H1 (cell line): ENCODE measurements at regions not wholly inside any gene's neighbourhood (a gene's known extent, or its start where the extent isn't known, plus 50 kb on each side); places are given as distances from the start of the nearest gene placed in this dataset.

Experiments
- CTCF ChIA-PET: fragments of 300-600 bp; sonication (Branson Sonifier 250); formaldehyde crosslinking; loops from one replicate; lab custom pipeline; 2021; ENCODE audit not compliant: partially characterized antibody; lab: Charles Lee
- POLR2A ChIA-PET: fragments of 300-600 bp; sonication (Branson Sonifier 250); formaldehyde crosslinking; loops from one replicate; lab custom pipeline; 2021; ENCODE audit warnings: inconsistent platforms; ENCODE audit not compliant: partially characterized antibody; lab: Charles Lee
- DNase-seq, 2 experiments: peaks; one replicate each; pipeline versions ENCODE4 v3.0.0 to v3.0.0-alpha.2; 2010 to 2022; ENCODE audit warnings: low spot score in 2 of 2, low read depth in 1 of 2, mixed read lengths in 1 of 2
- FAIRE-seq: peaks from 2 replicates; lab custom pipeline; 2011; peaks lifted over from hg19 to GRCh38; lab: Jason Lieb, UNC
- H2AFZ ChIP-seq: 2 replicates; pipeline ENCODE4 v1.8.1; 2012; ENCODE audit warnings: low read length, inconsistent platforms
- H2AK5ac ChIP-seq: 2 replicates; pipeline ENCODE4 v1.6.1; 2013; ENCODE audit warnings: low read depth, low read length
- H2BK120ac ChIP-seq: replicated peaks from 2 replicates; pipeline ENCODE3; 2013; ENCODE audit warnings: low read depth, low read length, inconsistent platforms
- H2BK12ac ChIP-seq: 2 replicates; pipeline ENCODE4 v1.6.1; 2013; ENCODE audit warnings: low read depth, low read length
- H2BK15ac ChIP-seq: 2 replicates; pipeline ENCODE4 v1.6.1; 2013; ENCODE audit warnings: low read length
- H2BK20ac ChIP-seq: 2 replicates; pipeline ENCODE4 v1.6.1; 2013; ENCODE audit warnings: low read length
- H2BK5ac ChIP-seq: 2 replicates; pipeline ENCODE4 v1.6.1; 2013; ENCODE audit warnings: low read depth, low read length
- H3K14ac ChIP-seq: 2 replicates; pipeline ENCODE4 v1.6.1; 2013; ENCODE audit warnings: inconsistent platforms; ENCODE audit not compliant: insufficient read length
- H3K18ac ChIP-seq: 2 replicates; pipeline ENCODE4 v1.6.1; 2013; ENCODE audit warnings: low read length; ENCODE audit errors: extremely low read depth
- H3K23ac ChIP-seq: 2 replicates; pipeline ENCODE4 v1.6.1; 2013; ENCODE audit warnings: inconsistent platforms; ENCODE audit not compliant: insufficient read length
- H3K23me2 ChIP-seq: 2 replicates; pipeline ENCODE4 v1.6.1; 2013; ENCODE audit warnings: low read depth, low read length
- H3K27ac ChIP-seq: 2 replicates; pipeline ENCODE4 v1.6.1; 2011; ENCODE audit warnings: low read depth, low read length, inconsistent platforms
- H3K27me3 ChIP-seq, 4 experiments: replicated peaks in 1 of 4; 1 replicate in 1 of 4; 2 replicates in 3 of 4; pipeline versions ENCODE4 v1.6.1 to v1.8.1; 2011 to 2013; ENCODE audit warnings: low read length in 3 of 4, mild to moderate bottlenecking in 3 of 4, inconsistent platforms in 2 of 4, mixed read lengths in 2 of 4, moderate library complexity in 1 of 4; ENCODE audit not compliant: control insufficient read depth in 3 of 4, insufficient read depth in 3 of 4; ENCODE audit errors: extremely low read depth in 1 of 4
- H3K36me3 ChIP-seq, 4 experiments: 2 replicates each; pipeline versions ENCODE4 v1.6.1 to v1.8.1; 2011 to 2013; ENCODE audit warnings: mild to moderate bottlenecking in 4 of 4, low read length in 3 of 4, moderate library complexity in 2 of 4, control low read depth in 1 of 4, inconsistent platforms in 1 of 4; ENCODE audit not compliant: insufficient read depth in 4 of 4, control insufficient read depth in 2 of 4
- H3K4ac ChIP-seq: replicated peaks from 2 replicates; pipeline ENCODE3; 2013; ENCODE audit warnings: low read length, low read depth, mixed read lengths, inconsistent platforms; ENCODE audit not compliant: insufficient read length
- H3K4me1 ChIP-seq, 4 experiments: replicated peaks in 1 of 4; 1 replicate in 1 of 4; 2 replicates in 3 of 4; pipeline versions ENCODE4 v1.6.1 to v1.8.1; 2011 to 2013; ENCODE audit warnings: low read length in 3 of 4, inconsistent platforms in 2 of 4, mixed read lengths in 1 of 4; ENCODE audit not compliant: insufficient read depth in 4 of 4, control insufficient read depth in 3 of 4
- H3K4me2 ChIP-seq, 2 experiments: 2 replicates each; pipeline versions ENCODE4 v1.6.1 to v1.8.1; 2011 to 2013; ENCODE audit warnings: low read depth in 2 of 2, low read length in 2 of 2, control low read depth in 1 of 2, inconsistent platforms in 1 of 2, mild to moderate bottlenecking in 1 of 2; ENCODE audit not compliant: insufficient read depth in 1 of 2
- H3K4me3 ChIP-seq, 4 experiments: fragments of 200-600, 300-600 bp in 1 of 4; sonication (generic), shearing (Covaris generic), sonication (Bioruptor Twin) in 1 of 4; 2 replicates each; pipeline versions ENCODE4 v1.5.1 to v1.8.1; 2011 to 2016; ENCODE audit warnings: low read length in 4 of 4, low read depth in 3 of 4, control low read depth in 2 of 4, inconsistent platforms in 2 of 4, mild to moderate bottlenecking in 2 of 4, mixed read lengths in 1 of 4, moderate library complexity in 1 of 4; ENCODE audit not compliant: insufficient read depth in 2 of 4; ENCODE audit errors: extremely low read depth in 1 of 4
- H3K56ac ChIP-seq: replicated peaks from 2 replicates; pipeline ENCODE3; 2013; ENCODE audit warnings: low read depth, mild to moderate bottlenecking, mixed read lengths, low read length, inconsistent platforms; ENCODE audit not compliant: insufficient read length
- H3K79me1 ChIP-seq: 2 replicates; pipeline ENCODE4 v1.6.1; 2013; ENCODE audit warnings: low read depth, low read length, control low read depth
- H3K79me2 ChIP-seq, 2 experiments: 2 replicates each; pipeline versions ENCODE4 v1.6.1 to v1.8.1; 2012 to 2013; ENCODE audit warnings: low read length in 2 of 2, mild to moderate bottlenecking in 2 of 2, inconsistent platforms in 1 of 2; ENCODE audit not compliant: insufficient read depth in 2 of 2, control insufficient read depth in 1 of 2
- H3K9ac ChIP-seq, 4 experiments: replicated peaks in 1 of 4; 1 replicate in 1 of 4; 2 replicates in 3 of 4; pipeline versions ENCODE4 v1.6.1 to v1.8.1; 2011 to 2013; ENCODE audit warnings: low read depth in 3 of 4, low read length in 3 of 4, control low read depth in 2 of 4, mild to moderate bottlenecking in 2 of 4, moderate library complexity in 2 of 4, inconsistent platforms in 1 of 4; ENCODE audit errors: extremely low read depth in 1 of 4
- H3K9me3 ChIP-seq, 2 experiments: 2 replicates each; pipeline versions ENCODE4 v1.6.1 to v1.8.1; 2012 to 2013; ENCODE audit warnings: mild to moderate bottlenecking in 2 of 2, moderate library complexity in 2 of 2, control low read depth in 1 of 2, inconsistent platforms in 1 of 2, low read depth in 1 of 2, low read length in 1 of 2, mixed read lengths in 1 of 2; ENCODE audit not compliant: insufficient read depth in 2 of 2
- H4K20me1 ChIP-seq, 2 experiments: replicated peaks in 1 of 2; 2 replicates each; pipeline versions ENCODE3 to v1.8.1; 2011 to 2013; ENCODE audit warnings: inconsistent platforms in 2 of 2, low read length in 2 of 2, mild to moderate bottlenecking in 1 of 2; ENCODE audit not compliant: insufficient read depth in 2 of 2, control insufficient read depth in 1 of 2
- H4K5ac ChIP-seq: 2 replicates; pipeline ENCODE4 v1.6.1; 2013; ENCODE audit warnings: low read length, low read depth, mixed read lengths, inconsistent platforms; ENCODE audit not compliant: insufficient read length
- H4K8ac ChIP-seq: 2 replicates; pipeline ENCODE4 v1.8.0; 2013; ENCODE audit warnings: mild to moderate bottlenecking, moderate library complexity, low read length, inconsistent platforms; ENCODE audit not compliant: insufficient read depth; ENCODE audit errors: extremely low read depth
- H4K91ac ChIP-seq: replicated peaks from 2 replicates; pipeline ENCODE3; 2013; ENCODE audit warnings: low read length, mixed read lengths, inconsistent platforms; ENCODE audit not compliant: insufficient read length
- MAFK ChIP-seq: IDR thresholded peaks from 2 replicates; pipeline ENCODE4 v1.6.1; 2012; ENCODE audit warnings: low read depth, mild to moderate bottlenecking, improper control_type of control experiment, low read length
- SRF ChIP-seq: IDR thresholded peaks from 2 replicates; pipeline ENCODE4 v1.6.1; 2011; ENCODE audit warnings: mild to moderate bottlenecking, low read depth, low read length, moderate library complexity
- USF2 ChIP-seq: IDR thresholded peaks from 2 replicates; pipeline ENCODE4 v1.6.1; 2011; ENCODE audit warnings: low read length, improper control_type of control experiment
- YY1 ChIP-seq: IDR thresholded peaks from 2 replicates; pipeline ENCODE4 v1.6.1; 2011; ENCODE audit warnings: low read depth, mild to moderate bottlenecking, low read length
- WGBS, 2 experiments: shearing (Covaris generic) in 1 of 2; methylation state at CpG; one replicate each; pipeline versions ENCODE4 v1.1.6 to v1.1.7; 2013 to 2015; ENCODE audit warnings: low lambda C conversion rate in 2 of 2, mixed read lengths in 2 of 2, inconsistent platforms in 1 of 2, low coverage in 1 of 2, missing lambda C conversion rate in 1 of 2; ENCODE audit not compliant: insufficient replicate concordance in 2 of 2, insufficient coverage in 1 of 2, insufficient read length in 1 of 2; ENCODE audit errors: extremely low coverage in 1 of 2, missing lambda C conversion rate in 1 of 2; 5-methylcytosine and 5-hydroxymethylcytosine counted together

GRCh38 chr1:182301026-182301436 lies 90.6 kb downstream of the GLUL start:
- Histone ChIP-seq H3K4me2 (no peak overlapping the region), H4K8ac (no peak overlapping the region), H2AK5ac (no peak overlapping the region), H3K23ac (no peak overlapping the region), H3K4me3 (no peak overlapping the region), H3K36me3 (no peaks in the 10 kb centered on the region), H4K5ac (no peak overlapping the region), H4K20me1 (no peaks in the 10 kb centered on the region), H2BK15ac (no peak overlapping the region), H4K91ac (no peak overlapping the region), H3K9ac (no peak overlapping the region), H3K18ac (no peak overlapping the region), H2AFZ (no peak overlapping the region), H3K14ac (no peak overlapping the region), H2BK12ac (no peak overlapping the region), H3K4me1 (peaks cover 0 to 3% (median 0%) of the 10 kb centered on the region in 4 experiments; a peak in 3 of 7 replicates), H3K79me1 (no peaks in the 10 kb centered on the region), H2BK5ac (no peak overlapping the region), H3K4ac (no peak overlapping the region), H3K79me2 (no peaks in the 10 kb centered on the region), H3K23me2 (no peaks in the 10 kb centered on the region), H3K27me3 (no peaks in the 10 kb centered on the region), H3K9me3 (0 out of 4 replicates have a peak, but pooled peaks cover 0 to 2% of the 10 kb centered on the region in 2 experiments), H2BK20ac (no peak overlapping the region), H3K27ac (no peak overlapping the region), H3K56ac (no peak overlapping the region), H2BK120ac (no peak overlapping the region)
- 83% methylated on average over 8 of the region's 8 CpGs; no CpG with 5 or more reads in 1 of the 2 experiments for WGBS, 2 experiments
- TF ChIP-seq USF2 (no peak), YY1 (no peak), MAFK (no peak), SRF (no peak)
- DNase-seq = no peak
- FAIRE-seq = no peak
- POLR2A ChIA-PET = interaction anchor here (1.1 kb wide), 1 partner anchor 59 kb away, joined by 3 read pairs; no protein-coding TSS in a partner anchor
- CTCF ChIA-PET = interaction anchor here (0.8 to 3.9 kb wide), 4 partner anchors 33 to 158 kb away, joined by 3 to 22 read pairs (median 4); no protein-coding TSS in a partner anchor
